GM19397 (cell line): ENCODE measurements at regions not wholly inside any gene's neighbourhood (a gene's known extent, or its start where the extent isn't known, plus 50 kb on each side); places are given as distances from the start of the nearest gene placed in this dataset.
"Not testable (repeated sequence)": the region's sequence is repeated elsewhere in the genome, so short reads cannot be mapped to it uniquely, and the experiment has no call there.

Experiments
- ATAC-seq: cut with Tn5 transposase; IDR thresholded peaks from one replicate; pipeline ENCODE4 v1.9.1; 2021; ENCODE audit warnings: mild to moderate bottlenecking, moderate library complexity; ENCODE audit not compliant: unreplicated experiment

- no peak for ATAC-seq
Measured at GRCh38 chr1:116850436-116850835, 59.3 kb upstream of the PTGFRN start.

- not testable (repeated sequence) for ATAC-seq
Measured at GRCh38 chr1:116851189-116851588, 58.5 kb upstream of the PTGFRN start.

- ATAC-seq: no peak
Measured at GRCh38 chr1:116851846-116852245, 57.9 kb upstream of the PTGFRN start.

- no peak for ATAC-seq
Measured at GRCh38 chr1:116852367-116852766, 57.3 kb upstream of the PTGFRN start.

DNA sequence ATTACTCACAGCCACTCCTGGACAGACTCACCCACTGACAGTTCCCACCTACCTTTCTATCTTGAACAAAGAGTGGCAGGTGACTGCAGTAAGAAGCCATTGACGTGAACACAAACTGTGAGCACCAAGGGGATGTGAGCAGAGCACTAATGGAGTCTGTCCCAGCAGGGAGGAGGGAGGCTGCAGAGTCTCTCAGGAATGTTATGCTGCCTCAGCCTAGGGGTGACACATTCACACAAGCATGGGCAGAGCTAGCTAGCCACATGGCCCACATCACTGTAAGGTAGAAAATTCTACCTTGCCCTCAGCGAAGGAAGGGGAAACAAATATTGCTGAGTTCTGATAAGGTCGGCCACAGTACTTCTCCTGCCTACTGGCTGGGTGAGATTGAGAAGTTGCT, 56.8 kb upstream of the PTGFRN start:
- ATAC-seq: no peak

GRCh38 chr1:116853680-116854402, 55.9 kb upstream of the PTGFRN start:
- ATAC-seq: no peak

- no peak for ATAC-seq
Measured at GRCh38 chr1:116854403-116854690, 55.4 kb upstream of the PTGFRN start.

GRCh38 chr1:116854716-116855115, 55.0 kb upstream of the PTGFRN start:
- ATAC-seq: no peak

GRCh38 chr1:116855191-116855619, 54.5 kb upstream of the PTGFRN start:
- no peak for ATAC-seq

DNA sequence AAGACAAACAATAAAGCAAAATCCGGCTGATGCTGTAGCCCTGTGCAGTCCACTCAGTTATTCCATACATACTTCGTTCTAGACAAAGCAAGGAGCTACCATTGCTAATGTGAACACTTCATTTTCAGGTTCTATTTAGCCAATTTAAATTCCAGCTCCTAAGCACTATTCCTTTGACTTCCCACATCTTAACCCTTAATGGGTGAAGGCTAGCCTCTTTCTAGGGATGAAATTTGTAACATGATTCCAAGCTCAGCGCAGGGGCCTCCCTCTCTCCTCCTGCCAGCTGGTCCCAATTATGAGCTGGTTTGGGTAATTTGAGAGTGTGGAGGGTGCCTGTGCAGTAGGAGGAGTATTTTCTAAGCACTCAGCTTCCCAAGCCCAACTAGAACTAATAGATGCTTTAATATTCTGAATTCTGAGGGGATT, 53.9 kb upstream of the PTGFRN start:
- ATAC-seq: no peak

DNA sequence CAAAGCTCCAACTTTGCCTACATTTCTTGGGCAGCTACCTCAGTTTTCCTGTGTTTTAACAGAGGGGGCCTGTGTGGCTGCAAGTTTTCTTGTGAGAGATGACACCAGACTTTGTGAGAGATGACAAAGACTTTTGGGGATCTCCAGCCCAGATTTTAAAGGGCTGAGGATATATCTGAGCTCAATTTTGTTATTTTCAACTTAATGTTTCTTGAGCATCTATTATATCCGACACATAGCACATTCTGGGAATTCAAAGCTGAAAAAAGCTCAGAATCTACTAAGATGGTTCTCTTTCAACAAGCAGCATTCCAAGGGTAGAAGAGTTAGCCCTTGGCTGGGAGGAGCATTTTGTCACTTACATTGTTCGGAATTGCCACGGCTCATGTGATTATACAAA, 53.4 kb upstream of the PTGFRN start:
- no peak for ATAC-seq

GRCh38 chr1:116857092-116857491, 52.6 kb upstream of the PTGFRN start:
- no peak for ATAC-seq
